H1 (cell line): ENCODE measurements at regions not wholly inside any gene's neighbourhood (a gene's known extent, or its start where the extent isn't known, plus 50 kb on each side); places are given as distances from the start of the nearest gene placed in this dataset.

ENCODE experiments used
- CTCF ChIA-PET: fragments of 300-600 bp; sonication (Branson Sonifier 250); formaldehyde crosslinking; loops from one replicate; lab custom pipeline; 2021; ENCODE audit not compliant: partially characterized antibody; lab: Charles Lee
- POLR2A ChIA-PET: fragments of 300-600 bp; sonication (Branson Sonifier 250); formaldehyde crosslinking; loops from one replicate; lab custom pipeline; 2021; ENCODE audit warnings: inconsistent platforms; ENCODE audit not compliant: partially characterized antibody; lab: Charles Lee
- DNase-seq, 2 experiments: peaks; one replicate each; pipeline versions ENCODE4 v3.0.0 to v3.0.0-alpha.2; 2010 to 2022; ENCODE audit warnings: low spot score in 2 of 2, low read depth in 1 of 2, mixed read lengths in 1 of 2
- FAIRE-seq: peaks from 2 replicates; lab custom pipeline; 2011; peaks lifted over from hg19 to GRCh38; lab: Jason Lieb, UNC
- H2AFZ ChIP-seq: 2 replicates; pipeline ENCODE4 v1.8.1; 2012; ENCODE audit warnings: low read length, inconsistent platforms
- H2AK5ac ChIP-seq: 2 replicates; pipeline ENCODE4 v1.6.1; 2013; ENCODE audit warnings: low read depth, low read length
- H2BK120ac ChIP-seq: replicated peaks from 2 replicates; pipeline ENCODE3; 2013; ENCODE audit warnings: low read depth, low read length, inconsistent platforms
- H2BK12ac ChIP-seq: 2 replicates; pipeline ENCODE4 v1.6.1; 2013; ENCODE audit warnings: low read depth, low read length
- H2BK15ac ChIP-seq: 2 replicates; pipeline ENCODE4 v1.6.1; 2013; ENCODE audit warnings: low read length
- H2BK20ac ChIP-seq: 2 replicates; pipeline ENCODE4 v1.6.1; 2013; ENCODE audit warnings: low read length
- H2BK5ac ChIP-seq: 2 replicates; pipeline ENCODE4 v1.6.1; 2013; ENCODE audit warnings: low read depth, low read length
- H3K14ac ChIP-seq: 2 replicates; pipeline ENCODE4 v1.6.1; 2013; ENCODE audit warnings: inconsistent platforms; ENCODE audit not compliant: insufficient read length
- H3K18ac ChIP-seq: 2 replicates; pipeline ENCODE4 v1.6.1; 2013; ENCODE audit warnings: low read length; ENCODE audit errors: extremely low read depth
- H3K23ac ChIP-seq: 2 replicates; pipeline ENCODE4 v1.6.1; 2013; ENCODE audit warnings: inconsistent platforms; ENCODE audit not compliant: insufficient read length
- H3K23me2 ChIP-seq: 2 replicates; pipeline ENCODE4 v1.6.1; 2013; ENCODE audit warnings: low read depth, low read length
- H3K27ac ChIP-seq: 2 replicates; pipeline ENCODE4 v1.6.1; 2011; ENCODE audit warnings: low read depth, low read length, inconsistent platforms
- H3K27me3 ChIP-seq, 4 experiments: replicated peaks in 1 of 4; 1 replicate in 1 of 4; 2 replicates in 3 of 4; pipeline versions ENCODE4 v1.6.1 to v1.8.1; 2011 to 2013; ENCODE audit warnings: low read length in 3 of 4, mild to moderate bottlenecking in 3 of 4, inconsistent platforms in 2 of 4, mixed read lengths in 2 of 4, moderate library complexity in 1 of 4; ENCODE audit not compliant: control insufficient read depth in 3 of 4, insufficient read depth in 3 of 4; ENCODE audit errors: extremely low read depth in 1 of 4
- H3K36me3 ChIP-seq, 4 experiments: 2 replicates each; pipeline versions ENCODE4 v1.6.1 to v1.8.1; 2011 to 2013; ENCODE audit warnings: mild to moderate bottlenecking in 4 of 4, low read length in 3 of 4, moderate library complexity in 2 of 4, control low read depth in 1 of 4, inconsistent platforms in 1 of 4; ENCODE audit not compliant: insufficient read depth in 4 of 4, control insufficient read depth in 2 of 4
- H3K4ac ChIP-seq: replicated peaks from 2 replicates; pipeline ENCODE3; 2013; ENCODE audit warnings: low read length, low read depth, mixed read lengths, inconsistent platforms; ENCODE audit not compliant: insufficient read length
- H3K4me1 ChIP-seq, 4 experiments: replicated peaks in 1 of 4; 1 replicate in 1 of 4; 2 replicates in 3 of 4; pipeline versions ENCODE4 v1.6.1 to v1.8.1; 2011 to 2013; ENCODE audit warnings: low read length in 3 of 4, inconsistent platforms in 2 of 4, mixed read lengths in 1 of 4; ENCODE audit not compliant: insufficient read depth in 4 of 4, control insufficient read depth in 3 of 4
- H3K4me2 ChIP-seq, 2 experiments: 2 replicates each; pipeline versions ENCODE4 v1.6.1 to v1.8.1; 2011 to 2013; ENCODE audit warnings: low read depth in 2 of 2, low read length in 2 of 2, control low read depth in 1 of 2, inconsistent platforms in 1 of 2, mild to moderate bottlenecking in 1 of 2; ENCODE audit not compliant: insufficient read depth in 1 of 2
- H3K4me3 ChIP-seq, 4 experiments: fragments of 200-600, 300-600 bp in 1 of 4; sonication (generic), shearing (Covaris generic), sonication (Bioruptor Twin) in 1 of 4; 2 replicates each; pipeline versions ENCODE4 v1.5.1 to v1.8.1; 2011 to 2016; ENCODE audit warnings: low read length in 4 of 4, low read depth in 3 of 4, control low read depth in 2 of 4, inconsistent platforms in 2 of 4, mild to moderate bottlenecking in 2 of 4, mixed read lengths in 1 of 4, moderate library complexity in 1 of 4; ENCODE audit not compliant: insufficient read depth in 2 of 4; ENCODE audit errors: extremely low read depth in 1 of 4
- H3K56ac ChIP-seq: replicated peaks from 2 replicates; pipeline ENCODE3; 2013; ENCODE audit warnings: low read depth, mild to moderate bottlenecking, mixed read lengths, low read length, inconsistent platforms; ENCODE audit not compliant: insufficient read length
- H3K79me1 ChIP-seq: 2 replicates; pipeline ENCODE4 v1.6.1; 2013; ENCODE audit warnings: low read depth, low read length, control low read depth
- H3K79me2 ChIP-seq, 2 experiments: 2 replicates each; pipeline versions ENCODE4 v1.6.1 to v1.8.1; 2012 to 2013; ENCODE audit warnings: low read length in 2 of 2, mild to moderate bottlenecking in 2 of 2, inconsistent platforms in 1 of 2; ENCODE audit not compliant: insufficient read depth in 2 of 2, control insufficient read depth in 1 of 2
- H3K9ac ChIP-seq, 4 experiments: replicated peaks in 1 of 4; 1 replicate in 1 of 4; 2 replicates in 3 of 4; pipeline versions ENCODE4 v1.6.1 to v1.8.1; 2011 to 2013; ENCODE audit warnings: low read depth in 3 of 4, low read length in 3 of 4, control low read depth in 2 of 4, mild to moderate bottlenecking in 2 of 4, moderate library complexity in 2 of 4, inconsistent platforms in 1 of 4; ENCODE audit errors: extremely low read depth in 1 of 4
- H3K9me3 ChIP-seq, 2 experiments: 2 replicates each; pipeline versions ENCODE4 v1.6.1 to v1.8.1; 2012 to 2013; ENCODE audit warnings: mild to moderate bottlenecking in 2 of 2, moderate library complexity in 2 of 2, control low read depth in 1 of 2, inconsistent platforms in 1 of 2, low read depth in 1 of 2, low read length in 1 of 2, mixed read lengths in 1 of 2; ENCODE audit not compliant: insufficient read depth in 2 of 2
- H4K20me1 ChIP-seq, 2 experiments: replicated peaks in 1 of 2; 2 replicates each; pipeline versions ENCODE3 to v1.8.1; 2011 to 2013; ENCODE audit warnings: inconsistent platforms in 2 of 2, low read length in 2 of 2, mild to moderate bottlenecking in 1 of 2; ENCODE audit not compliant: insufficient read depth in 2 of 2, control insufficient read depth in 1 of 2
- H4K5ac ChIP-seq: 2 replicates; pipeline ENCODE4 v1.6.1; 2013; ENCODE audit warnings: low read length, low read depth, mixed read lengths, inconsistent platforms; ENCODE audit not compliant: insufficient read length
- H4K8ac ChIP-seq: 2 replicates; pipeline ENCODE4 v1.8.0; 2013; ENCODE audit warnings: mild to moderate bottlenecking, moderate library complexity, low read length, inconsistent platforms; ENCODE audit not compliant: insufficient read depth; ENCODE audit errors: extremely low read depth
- H4K91ac ChIP-seq: replicated peaks from 2 replicates; pipeline ENCODE3; 2013; ENCODE audit warnings: low read length, mixed read lengths, inconsistent platforms; ENCODE audit not compliant: insufficient read length
- CBX5 ChIP-seq: fragments of 300-800, 300-1000 bp; sonication (generic); IDR thresholded peaks from 2 replicates; pipeline ENCODE4 v1.7.1; 2016; ENCODE audit warnings: antibody characterized with exemption, low read length, low read depth
- NANOG ChIP-seq: IDR thresholded peaks from 2 replicates; pipeline ENCODE4 v1.6.1; 2011; ENCODE audit warnings: low read length, low read depth, mild to moderate bottlenecking, inconsistent platforms; ENCODE audit not compliant: insufficient read depth, poor library complexity, severe bottlenecking
- WGBS, 2 experiments: shearing (Covaris generic) in 1 of 2; methylation state at CpG; one replicate each; pipeline versions ENCODE4 v1.1.6 to v1.1.7; 2013 to 2015; ENCODE audit warnings: low lambda C conversion rate in 2 of 2, mixed read lengths in 2 of 2, inconsistent platforms in 1 of 2, low coverage in 1 of 2, missing lambda C conversion rate in 1 of 2; ENCODE audit not compliant: insufficient replicate concordance in 2 of 2, insufficient coverage in 1 of 2, insufficient read length in 1 of 2; ENCODE audit errors: extremely low coverage in 1 of 2, missing lambda C conversion rate in 1 of 2; 5-methylcytosine and 5-hydroxymethylcytosine counted together

GRCh38 chr14:62017651-62018230 lies 255.5 kb downstream of the SNAPC1 start:
- WGBS, 2 experiments, result 85% methylated on average over 7 of the region's 7 CpGs; no CpG with 5 or more reads in 1 of the 2 experiments
- FAIRE-seq, result no peak

More at GRCh38 chr14:62017651-62018230, 255.5 kb downstream of the SNAPC1 start:
- Histone ChIP-seq H2BK5ac (no peak overlapping the region), H3K56ac (no peak overlapping the region), H4K8ac (no peak overlapping the region), H3K79me2 (no peaks in the 10 kb centered on the region), H3K4me3 (no peak overlapping the region), H2BK20ac (no peak overlapping the region), H3K79me1 (no peaks in the 10 kb centered on the region), H3K18ac (no peak overlapping the region), H3K14ac (no peak overlapping the region), H4K5ac (no peak overlapping the region), H2BK120ac (no peak overlapping the region), H3K23ac (no peak overlapping the region), H3K9me3 (no peaks in the 10 kb centered on the region), H2AFZ (no peak overlapping the region), H3K4me1 (no peaks in the 10 kb centered on the region), H2BK12ac (no peak overlapping the region), H4K20me1 (no peaks in the 10 kb centered on the region), H3K4me2 (no peak overlapping the region), H4K91ac (no peak overlapping the region), H3K9ac (no peak overlapping the region), H3K36me3 (no peaks in the 10 kb centered on the region), H3K23me2 (no peaks in the 10 kb centered on the region), H3K27me3 (no peaks in the 10 kb centered on the region), H3K27ac (no peak overlapping the region), H3K4ac (no peak overlapping the region), H2BK15ac (no peak overlapping the region), H2AK5ac (no peak overlapping the region)
- CTCF ChIA-PET, result interaction anchor here (0.7 kb wide), 1 partner anchor 99 kb away, joined by 4 read pairs; no protein-coding TSS in a partner anchor
- POLR2A ChIA-PET, result no interaction called here
- TF ChIP-seq NANOG, result no peak
- no peak for TF ChIP-seq CBX5
- DNase-seq, result no peak
